CD4-positive, alpha-beta T cell treated with Interleukin-17A for 1 hour (primary cell): ENCODE measurements at regions not wholly inside any gene's neighbourhood (a gene's known extent, or its start where the extent isn't known, plus 50 kb on each side); places are given as distances from the start of the nearest gene placed in this dataset.

ENCODE experiments used
- DNase-seq: peaks from one replicate; pipeline ENCODE4 v3.0.0-alpha.2; 2020

GRCh38 chr2:144333143-144333555 is 186.8 kb downstream of the ZEB2 start:
- DNase-seq, result no peak

GRCh38 chr2:144332356-144333142 is 187.4 kb downstream of the ZEB2 start:
- DNase-seq, result peak; percentile 89

GRCh38 chr2:144331674-144332355 is 188.1 kb downstream of the ZEB2 start:
- no peak for DNase-seq

- no peak for DNase-seq
Observed at GRCh38 chr2:144330951-144331673, 188.8 kb downstream of the ZEB2 start.

GRCh38 chr2:144329472-144329871 is 190.4 kb downstream of the ZEB2 start:
- no peak for DNase-seq

GRCh38 chr2:144328938-144329337 is 191.0 kb downstream of the ZEB2 start:
- peak; percentile 39 for DNase-seq

- no peak for DNase-seq
Observed at GRCh38 chr2:144326825-144327224, 193.1 kb downstream of the ZEB2 start.

- peak; percentile 71 for DNase-seq
Observed at GRCh38 chr2:144325086-144325485, 194.8 kb downstream of the ZEB2 start.

GRCh38 chr2:144324446-144325045 is 195.4 kb downstream of the ZEB2 start:
- DNase-seq, result peak; percentile 26

GRCh38 chr2:144323946-144324345 is 196.0 kb downstream of the ZEB2 start:
- no peak for DNase-seq

- no peak for DNase-seq
Observed at GRCh38 chr2:144322379-144322778, 197.5 kb downstream of the ZEB2 start.

- DNase-seq, result peak; percentile 67
Observed at GRCh38 chr2:144320491-144320890, 199.4 kb downstream of the ZEB2 start.

GRCh38 chr2:144317071-144317738 is 202.7 kb downstream of the ZEB2 start:
- no peak for DNase-seq

GRCh38 chr2:144310889-144311608 is 208.9 kb downstream of the ZEB2 start:
- DNase-seq, result no peak

- DNase-seq, result no peak
Observed at GRCh38 chr2:144310484-144310883, 209.4 kb downstream of the ZEB2 start.

GRCh38 chr2:144307711-144308110 is 212.2 kb downstream of the ZEB2 start:
- DNase-seq, result no peak

- DNase-seq, result no peak
Observed at GRCh38 chr2:144304202-144304601, 215.7 kb downstream of the ZEB2 start.

- no peak for DNase-seq
Observed at GRCh38 chr2:144300632-144301031, 219.3 kb downstream of the ZEB2 start.

- DNase-seq, result no peak
Observed at GRCh38 chr2:144290276-144290675, 229.6 kb downstream of the ZEB2 start.

- DNase-seq, result no peak
Observed at GRCh38 chr2:144288438-144288837, 231.5 kb downstream of the ZEB2 start.

- no peak for DNase-seq
Observed at GRCh38 chr2:144285324-144285723, 234.6 kb downstream of the ZEB2 start.

- DNase-seq, result no peak
Observed at GRCh38 chr2:144281476-144281875, 238.4 kb downstream of the ZEB2 start.
